Nephron (organoid): ENCODE measurements at regions not wholly inside any gene's neighbourhood (a gene's known extent, or its start where the extent isn't known, plus 50 kb on each side); places are given as distances from the start of the nearest gene placed in this dataset.
"Not testable (repeated sequence)": the region's sequence is repeated elsewhere in the genome, so short reads cannot be mapped to it uniquely, and the experiment has no call there.

Source experiments
- H3K27ac Mint-ChIP-seq, 3 experiments: 2 replicates each; pipeline ENCODE4 v1.8.0; 2020; ENCODE audit warnings: mixed read lengths in 3 of 3, mild to moderate bottlenecking in 2 of 3, moderate library complexity in 1 of 3
- H3K27me3 Mint-ChIP-seq: 2 replicates; pipeline ENCODE4 v1.8.0; 2021; ENCODE audit warnings: low read depth, mild to moderate bottlenecking, moderate library complexity, mixed read lengths
- H3K36me3 Mint-ChIP-seq: 2 replicates; pipeline ENCODE4 v1.8.0; 2020; ENCODE audit warnings: low read depth, mixed read lengths
- H3K4me1 Mint-ChIP-seq: 2 replicates; pipeline ENCODE4 v1.8.0; 2020; ENCODE audit warnings: mixed read lengths
- H3K4me3 Mint-ChIP-seq, 3 experiments: 2 replicates each; pipeline ENCODE4 v1.8.0; 2020; ENCODE audit warnings: mild to moderate bottlenecking in 3 of 3, mixed read lengths in 3 of 3, moderate library complexity in 2 of 3
- H3K9me3 Mint-ChIP-seq: 2 replicates; pipeline ENCODE4 v1.8.0; 2020; ENCODE audit warnings: mixed read lengths
- CTCF ChIP-seq, 3 experiments: fragments of 200-600 bp; sonication (generic); IDR thresholded peaks; one replicate each; pipeline ENCODE4 v1.5.0; 2021; ENCODE audit warnings: antibody characterized with exemption in 3 of 3; ENCODE audit not compliant: unreplicated experiment in 3 of 3

DNA sequence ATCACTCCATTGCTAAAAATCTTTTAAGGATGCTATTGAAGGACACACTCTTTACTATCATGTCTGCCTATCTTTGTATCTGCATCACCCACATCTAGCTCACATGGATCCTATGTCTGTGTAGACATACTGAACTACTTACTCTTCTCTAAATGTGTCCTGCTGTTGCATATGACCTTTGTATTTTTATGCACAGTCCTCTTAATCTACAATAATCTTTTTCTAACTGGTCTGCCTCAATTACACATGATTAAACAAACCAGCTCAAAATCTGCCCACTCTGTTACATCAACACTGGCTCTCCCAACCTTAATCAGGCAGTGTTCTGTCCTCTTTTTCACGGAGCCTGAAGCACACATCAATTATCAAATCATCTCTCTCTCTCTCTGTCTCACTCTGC, 316.3 kb upstream of the MGAT4C start:
- Mint-ChIP-seq H3K9me3 (peaks cover 7% of the 10 kb centered on the region), H3K27ac (no peak overlapping the region), H3K36me3 (peaks cover 4% of the 10 kb centered on the region), H3K27me3 (no peaks in the 10 kb centered on the region), H3K4me3 (no peak overlapping the region), H3K4me1 (no peaks in the 10 kb centered on the region)
- TF ChIP-seq CTCF (IDR thresholded peaks at IDR 0.05; ENCODE audit: unreplicated experiment in 3 of 3), result no peak

GRCh38 chr12:86565038-86565437, 308.8 kb upstream of the MGAT4C start:
- H3K27me3 Mint-ChIP-seq, result no peaks in the 10 kb centered on the region
- H3K4me3 Mint-ChIP-seq, result no peak overlapping the region
- no peaks in the 10 kb centered on the region for H3K4me1 Mint-ChIP-seq
- H3K9me3 Mint-ChIP-seq, result peaks cover 25% of the 10 kb centered on the region
- H3K36me3 Mint-ChIP-seq, result peaks cover 4% of the 10 kb centered on the region
- no peak overlapping the region for H3K27ac Mint-ChIP-seq
- no peak for TF ChIP-seq CTCF (IDR thresholded peaks at IDR 0.05; ENCODE audit: unreplicated experiment in 3 of 3)

- not testable (repeated sequence) for H3K27me3 Mint-ChIP-seq, H3K27ac Mint-ChIP-seq, H3K36me3 Mint-ChIP-seq, H3K4me3 Mint-ChIP-seq, H3K4me1 Mint-ChIP-seq
- H3K9me3 Mint-ChIP-seq, result peaks cover 19% of the 10 kb centered on the region
Observed at GRCh38 chr12:86555491-86555890, 299.3 kb upstream of the MGAT4C start.

GRCh38 chr12:86551146-86551571, 295.0 kb upstream of the MGAT4C start:
- Mint-ChIP-seq H3K4me3 (no peak overlapping the region), H3K27me3 (no peaks in the 10 kb centered on the region), H3K27ac (no peak overlapping the region), H3K36me3 (no peaks in the 10 kb centered on the region), H3K9me3 (no peaks in the 10 kb centered on the region), H3K4me1 (no peaks in the 10 kb centered on the region)
- TF ChIP-seq CTCF (IDR thresholded peaks at IDR 0.05; ENCODE audit: unreplicated experiment in 3 of 3), result no peak

- Mint-ChIP-seq H3K4me3 (no peak overlapping the region), H3K27ac (no peak overlapping the region), H3K36me3 (no peaks in the 10 kb centered on the region), H3K4me1 (no peaks in the 10 kb centered on the region), H3K27me3 (no peaks in the 10 kb centered on the region), H3K9me3 (no peaks in the 10 kb centered on the region)
- no peak for TF ChIP-seq CTCF (IDR thresholded peaks at IDR 0.05; ENCODE audit: unreplicated experiment in 3 of 3)
Observed at GRCh38 chr12:86550218-86551145, 294.3 kb upstream of the MGAT4C start.

- Mint-ChIP-seq H3K4me1 (no peaks in the 10 kb centered on the region), H3K4me3 (no peak overlapping the region), H3K9me3 (no peaks in the 10 kb centered on the region), H3K27me3 (no peaks in the 10 kb centered on the region), H3K27ac (no peak overlapping the region), H3K36me3 (no peaks in the 10 kb centered on the region)
- TF ChIP-seq CTCF (IDR thresholded peaks at IDR 0.05; ENCODE audit: unreplicated experiment in 3 of 3), result no peak
Observed at GRCh38 chr12:86543716-86544115, 287.5 kb upstream of the MGAT4C start.
